IMR-90 (cell line): ENCODE measurements at regions not wholly inside any gene's neighbourhood (a gene's known extent, or its start where the extent isn't known, plus 50 kb on each side); places are given as distances from the start of the nearest gene placed in this dataset.

ENCODE experiments used
- BHLHE40 ChIP-seq: fragments of 150-350 bp; IDR thresholded peaks from 2 replicates; pipeline ENCODE4 v1.6.1; 2016; ENCODE audit warnings: mild to moderate bottlenecking, low read depth, low read length
- MAFK ChIP-seq: IDR thresholded peaks from 2 replicates; pipeline ENCODE4 v1.6.1; 2012; ENCODE audit warnings: low read depth, low read length, improper control_type of control experiment
- NFE2L2 ChIP-seq: fragments of 150-350 bp; IDR thresholded peaks from 2 replicates; pipeline ENCODE4 v1.6.1; 2016; ENCODE audit warnings: low read depth, mild to moderate bottlenecking, low read length
- RFX5 ChIP-seq: IDR thresholded peaks from 2 replicates; pipeline ENCODE4 v1.8.0; 2012; ENCODE audit warnings: low read depth, mild to moderate bottlenecking, low read length, moderate library complexity
- TF ChIP-seq, protein P1 (sequence below): conservative IDR thresholded peaks from 2 replicates; pipeline ENCODE4 v1.5.1; 2012; ENCODE audit warnings: mild to moderate bottlenecking, low read depth, low read length, improper control_type of control experiment
- TF ChIP-seq, protein P2 (sequence below): fragments of 150-350 bp; IDR thresholded peaks from 2 replicates; pipeline ENCODE4 v1.6.1; 2016; ENCODE audit warnings: low read depth, mild to moderate bottlenecking, low read length, moderate library complexity, borderline replicate concordance

DNA sequence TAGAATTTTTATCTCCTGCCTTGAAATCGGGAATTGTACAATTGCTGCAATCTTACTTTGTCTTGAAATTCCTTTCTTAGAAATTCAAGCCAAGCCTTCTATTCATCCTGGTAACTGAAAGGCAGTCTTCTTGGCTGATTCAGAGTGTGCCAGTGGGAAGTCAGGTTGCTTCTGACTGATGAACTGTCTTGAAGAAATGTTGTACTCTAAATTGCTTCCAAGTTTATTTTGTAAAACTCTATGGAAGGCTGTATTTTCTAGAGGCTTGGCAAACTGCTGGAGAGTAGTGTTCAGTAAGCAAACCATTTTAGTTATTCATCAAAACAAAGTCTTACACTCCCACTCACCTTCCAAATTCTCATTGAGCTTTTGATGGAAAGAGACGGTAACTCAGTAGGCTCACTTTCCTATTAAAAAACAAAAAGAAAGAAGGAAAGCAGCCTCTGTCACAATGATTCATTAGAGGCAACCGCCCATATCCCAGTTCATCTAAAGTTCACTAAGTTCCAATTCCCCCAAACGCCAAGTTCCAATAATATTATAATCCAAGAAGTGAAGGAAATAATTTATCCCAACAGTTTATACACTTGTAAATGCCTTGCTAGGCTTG, 187.9 kb upstream of the MALRD1 start:
- TF ChIP-seq, protein P1, sequence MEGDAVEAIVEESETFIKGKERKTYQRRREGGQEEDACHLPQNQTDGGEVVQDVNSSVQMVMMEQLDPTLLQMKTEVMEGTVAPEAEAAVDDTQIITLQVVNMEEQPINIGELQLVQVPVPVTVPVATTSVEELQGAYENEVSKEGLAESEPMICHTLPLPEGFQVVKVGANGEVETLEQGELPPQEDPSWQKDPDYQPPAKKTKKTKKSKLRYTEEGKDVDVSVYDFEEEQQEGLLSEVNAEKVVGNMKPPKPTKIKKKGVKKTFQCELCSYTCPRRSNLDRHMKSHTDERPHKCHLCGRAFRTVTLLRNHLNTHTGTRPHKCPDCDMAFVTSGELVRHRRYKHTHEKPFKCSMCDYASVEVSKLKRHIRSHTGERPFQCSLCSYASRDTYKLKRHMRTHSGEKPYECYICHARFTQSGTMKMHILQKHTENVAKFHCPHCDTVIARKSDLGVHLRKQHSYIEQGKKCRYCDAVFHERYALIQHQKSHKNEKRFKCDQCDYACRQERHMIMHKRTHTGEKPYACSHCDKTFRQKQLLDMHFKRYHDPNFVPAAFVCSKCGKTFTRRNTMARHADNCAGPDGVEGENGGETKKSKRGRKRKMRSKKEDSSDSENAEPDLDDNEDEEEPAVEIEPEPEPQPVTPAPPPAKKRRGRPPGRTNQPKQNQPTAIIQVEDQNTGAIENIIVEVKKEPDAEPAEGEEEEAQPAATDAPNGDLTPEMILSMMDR, result no peak
- TF ChIP-seq RFX5 (no peak), BHLHE40 (no peak), NFE2L2 (no peak), MAFK (no peak)
- TF ChIP-seq, protein P2, sequence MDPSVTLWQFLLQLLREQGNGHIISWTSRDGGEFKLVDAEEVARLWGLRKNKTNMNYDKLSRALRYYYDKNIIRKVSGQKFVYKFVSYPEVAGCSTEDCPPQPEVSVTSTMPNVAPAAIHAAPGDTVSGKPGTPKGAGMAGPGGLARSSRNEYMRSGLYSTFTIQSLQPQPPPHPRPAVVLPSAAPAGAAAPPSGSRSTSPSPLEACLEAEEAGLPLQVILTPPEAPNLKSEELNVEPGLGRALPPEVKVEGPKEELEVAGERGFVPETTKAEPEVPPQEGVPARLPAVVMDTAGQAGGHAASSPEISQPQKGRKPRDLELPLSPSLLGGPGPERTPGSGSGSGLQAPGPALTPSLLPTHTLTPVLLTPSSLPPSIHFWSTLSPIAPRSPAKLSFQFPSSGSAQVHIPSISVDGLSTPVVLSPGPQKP, result no peak
